Fibroblast of upper back skin (primary cell): ENCODE measurements at regions not wholly inside any gene's neighbourhood (a gene's known extent, or its start where the extent isn't known, plus 50 kb on each side); places are given as distances from the start of the nearest gene placed in this dataset.
A peak's percentile ranks its signal among the peaks of the same experiment; 100 is the strongest.
"Not testable (repeated sequence)": the region's sequence is repeated elsewhere in the genome, so short reads cannot be mapped to it uniquely, and the experiment has no call there.

ENCODE experiments used
- DNase-seq: peaks from one replicate; pipeline ENCODE4 v3.0.0-alpha.2; 2013

- no peak for DNase-seq
These were observed 538.0 kb upstream of the ATP2B1 start for GRCh38 chr12:90246688-90247087.

GRCh38 chr12:90245391-90245790, 536.8 kb upstream of the ATP2B1 start:
- DNase-seq: no peak

GRCh38 chr12:90244232-90244631, 535.6 kb upstream of the ATP2B1 start:
- no peak for DNase-seq

- DNase-seq: no peak
These were observed 534.6 kb upstream of the ATP2B1 start for GRCh38 chr12:90243211-90243610.

- no peak for DNase-seq
These were observed 531.2 kb upstream of the ATP2B1 start for GRCh38 chr12:90239732-90240260.

GRCh38 chr12:90238663-90239271, 530.1 kb upstream of the ATP2B1 start:
- DNase-seq: no peak

- DNase-seq: no peak
These were observed 529.2 kb upstream of the ATP2B1 start for GRCh38 chr12:90237841-90238240.

- DNase-seq: peak; percentile 26
These were observed 527.0 kb upstream of the ATP2B1 start for GRCh38 chr12:90235642-90236041.

- DNase-seq: peak; percentile 38
These were observed 525.8 kb upstream of the ATP2B1 start for GRCh38 chr12:90234472-90234871.

GRCh38 chr12:90233168-90234100, 524.8 kb upstream of the ATP2B1 start:
- peak; percentile 40 for DNase-seq

GRCh38 chr12:90229407-90230170, 521.0 kb upstream of the ATP2B1 start:
- DNase-seq: peak; percentile 64

- no peak for DNase-seq
These were observed 517.6 kb upstream of the ATP2B1 start for GRCh38 chr12:90226211-90226610.

- peak; percentile 43 for DNase-seq
These were observed 508.2 kb upstream of the ATP2B1 start for GRCh38 chr12:90216815-90217214.

- DNase-seq: no peak
These were observed 507.4 kb upstream of the ATP2B1 start for GRCh38 chr12:90216020-90216552.

GRCh38 chr12:90211017-90211416, 502.4 kb upstream of the ATP2B1 start:
- peak; percentile 74 for DNase-seq

GRCh38 chr12:90209029-90209428, 500.4 kb upstream of the ATP2B1 start:
- no peak for DNase-seq

- DNase-seq: not testable (repeated sequence)
These were observed 499.7 kb upstream of the ATP2B1 start for GRCh38 chr12:90208379-90208778.

GRCh38 chr12:90207799-90208198, 499.2 kb upstream of the ATP2B1 start:
- DNase-seq: peak; percentile 2

GRCh38 chr12:90205165-90205564, 496.5 kb upstream of the ATP2B1 start:
- DNase-seq: no peak

GRCh38 chr12:90203556-90203955, 494.9 kb upstream of the ATP2B1 start:
- DNase-seq: no peak

GRCh38 chr12:90199006-90199405, 490.4 kb upstream of the ATP2B1 start:
- DNase-seq: no peak

GRCh38 chr12:90193500-90193899, 484.9 kb upstream of the ATP2B1 start:
- no peak for DNase-seq

- no peak for DNase-seq
These were observed 480.2 kb upstream of the ATP2B1 start for GRCh38 chr12:90188857-90189256.
